GM10266 (cell line): ENCODE measurements at regions not wholly inside any gene's neighbourhood (a gene's known extent, or its start where the extent isn't known, plus 50 kb on each side); places are given as distances from the start of the nearest gene placed in this dataset.

Source experiments
- DNase-seq: peaks from one replicate; pipeline ENCODE4 v3.0.0; 2012; ENCODE audit errors: extremely low spot score
- CTCF ChIP-seq: IDR thresholded peaks from 2 replicates; pipeline ENCODE4 v1.5.1; 2012; ENCODE audit warnings: mild to moderate bottlenecking, low read depth; ENCODE audit not compliant: control insufficient read depth, insufficient read depth; ENCODE audit errors: missing control alignments

- DNase-seq: no peak
- no peak for TF ChIP-seq CTCF
Measured at GRCh38 chr18:62655520-62656219, 59.7 kb upstream of the PHLPP1 start.

DNA sequence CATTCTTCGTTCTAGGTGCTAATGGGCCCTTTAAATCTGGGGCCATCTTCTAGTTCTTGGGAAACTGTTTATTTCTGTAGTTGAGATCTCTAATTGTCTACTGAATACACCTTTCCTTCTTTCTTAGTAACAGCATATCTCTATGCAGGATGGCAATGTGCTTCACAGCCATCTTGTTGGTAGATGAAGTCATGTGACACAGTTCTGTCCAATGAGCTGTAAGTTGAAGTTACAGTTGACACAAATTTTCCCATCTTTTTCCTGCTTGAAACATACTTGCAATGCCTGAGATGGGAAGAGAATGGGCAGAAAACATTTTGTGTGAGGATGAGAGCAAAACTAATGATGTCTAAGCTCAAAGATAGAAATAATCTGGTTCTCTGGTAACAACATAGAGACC is 57.3 kb upstream of the PHLPP1 start:
- TF ChIP-seq CTCF: no peak
- no peak for DNase-seq

GRCh38 chr18:62659698-62660097 is 55.6 kb upstream of the PHLPP1 start:
- DNase-seq: no peak
- TF ChIP-seq CTCF: no peak

GRCh38 chr18:62660691-62661090 is 54.6 kb upstream of the PHLPP1 start:
- no peak for TF ChIP-seq CTCF
- no peak for DNase-seq

DNA sequence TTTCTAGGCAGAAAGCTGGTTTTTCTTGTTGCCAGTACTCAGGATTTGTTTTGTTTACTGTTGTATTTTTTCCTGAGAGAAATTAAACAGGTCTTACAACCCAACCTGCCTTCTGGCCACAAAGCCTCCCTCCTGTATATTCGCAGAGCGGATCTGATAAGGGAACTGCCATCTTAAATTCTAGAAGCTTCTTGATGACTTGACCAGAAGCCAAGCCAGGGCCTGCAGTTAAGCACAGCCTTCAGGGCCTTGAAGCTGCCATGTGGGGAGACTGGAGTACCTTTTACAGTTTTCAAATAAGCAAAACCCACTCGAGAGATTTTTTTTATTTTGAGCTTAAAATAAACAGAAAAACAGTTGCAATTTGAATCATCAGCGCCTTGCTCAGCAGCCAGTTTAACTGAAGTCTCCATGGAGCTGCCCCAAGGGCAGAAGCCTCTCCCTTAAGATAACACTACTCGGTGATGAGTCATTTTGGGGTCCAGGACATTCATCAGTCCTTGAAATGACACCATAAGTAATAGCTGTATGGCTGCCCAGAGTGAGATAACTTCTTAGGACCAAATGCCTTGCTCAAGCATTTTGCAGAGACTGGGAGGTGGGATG is 51.5 kb upstream of the PHLPP1 start:
- no peak for TF ChIP-seq CTCF
- DNase-seq: peak; percentile 62

DNA sequence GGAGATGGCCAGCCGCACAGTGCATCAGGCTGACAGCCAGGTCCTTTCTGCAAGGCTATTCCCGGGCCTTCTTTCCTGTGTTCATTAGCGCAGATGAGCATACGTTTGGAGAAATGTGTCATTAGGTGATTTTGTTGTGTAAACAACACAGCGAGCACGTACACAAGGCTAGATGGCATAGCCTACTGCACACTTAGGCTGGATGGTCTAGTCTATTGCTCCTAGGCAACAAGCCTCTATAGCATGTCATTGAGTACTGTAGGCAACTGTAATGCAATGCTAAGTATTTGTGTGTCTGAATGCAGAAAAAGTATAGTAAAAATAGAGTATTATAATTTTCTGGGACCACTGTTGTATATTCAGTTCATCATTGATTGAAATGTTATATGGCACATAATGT is 50.9 kb upstream of the PHLPP1 start:
- TF ChIP-seq CTCF: no peak
- no peak for DNase-seq

DNA sequence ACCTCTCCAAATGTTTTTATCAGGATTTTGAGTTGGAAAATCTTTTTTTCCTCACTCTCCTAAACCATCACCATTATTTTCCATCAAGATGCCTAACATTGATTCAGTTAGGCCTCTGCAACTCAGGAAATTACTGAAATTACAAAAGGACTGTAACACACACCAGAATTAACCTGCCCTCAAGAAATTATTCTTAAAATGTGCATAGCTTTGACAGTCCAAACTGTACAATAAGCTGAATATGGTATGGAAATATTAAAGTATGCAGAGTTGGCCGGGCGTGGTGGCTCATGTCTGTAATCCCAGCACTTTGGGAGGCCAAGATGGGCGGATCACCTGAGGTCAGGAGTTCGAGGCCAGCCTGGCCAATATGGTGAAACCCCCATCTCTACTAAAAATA is 50.2 kb upstream of the PHLPP1 start:
- no peak for TF ChIP-seq CTCF
- no peak for DNase-seq
